ENCODE measurements at regions not wholly inside any gene's neighbourhood (a gene's known extent, or its start where the extent isn't known, plus 50 kb on each side); places are given as distances from the start of the nearest gene placed in this dataset.

DNA sequence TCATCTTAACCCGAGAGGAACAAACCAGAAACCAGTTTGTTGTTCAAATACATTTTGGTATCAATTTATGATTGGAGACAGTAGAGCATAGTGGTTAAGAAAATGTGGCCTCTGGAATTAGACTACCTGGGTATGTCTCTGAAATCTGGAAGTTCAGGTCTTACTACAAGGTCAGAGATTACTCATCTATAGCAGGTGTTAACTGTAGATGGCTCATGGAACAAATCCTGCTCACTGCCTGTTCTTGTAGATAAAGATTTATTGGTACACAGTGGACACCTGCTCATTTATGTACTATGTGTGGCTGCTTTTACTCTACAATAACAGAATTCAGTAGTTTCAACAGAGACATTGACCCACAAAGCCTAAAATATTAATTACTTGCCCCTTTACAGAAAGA is 413.3 kb downstream of the CNTN6 start:
- no peak for TF ChIP-seq CTCF (IDR thresholded peaks at IDR 0.05; ENCODE audit: low read depth, low read length)
- no peak for TF ChIP-seq POLR2A (IDR thresholded peaks at IDR 0.05; ENCODE audit: extremely low read depth, insufficient read length)
